GM12873 (cell line): ENCODE measurements at regions not wholly inside any gene's neighbourhood (a gene's known extent, or its start where the extent isn't known, plus 50 kb on each side); places are given as distances from the start of the nearest gene placed in this dataset.

ENCODE experiments used
- TF ChIP-seq, protein P1 (sequence below): IDR thresholded peaks from 2 replicates; pipeline ENCODE4 v1.5.1; 2012; ENCODE audit warnings: low read depth, mild to moderate bottlenecking, moderate library complexity, low read length, control low read depth; ENCODE audit not compliant: insufficient read depth; ENCODE audit errors: missing control alignments

DNA sequence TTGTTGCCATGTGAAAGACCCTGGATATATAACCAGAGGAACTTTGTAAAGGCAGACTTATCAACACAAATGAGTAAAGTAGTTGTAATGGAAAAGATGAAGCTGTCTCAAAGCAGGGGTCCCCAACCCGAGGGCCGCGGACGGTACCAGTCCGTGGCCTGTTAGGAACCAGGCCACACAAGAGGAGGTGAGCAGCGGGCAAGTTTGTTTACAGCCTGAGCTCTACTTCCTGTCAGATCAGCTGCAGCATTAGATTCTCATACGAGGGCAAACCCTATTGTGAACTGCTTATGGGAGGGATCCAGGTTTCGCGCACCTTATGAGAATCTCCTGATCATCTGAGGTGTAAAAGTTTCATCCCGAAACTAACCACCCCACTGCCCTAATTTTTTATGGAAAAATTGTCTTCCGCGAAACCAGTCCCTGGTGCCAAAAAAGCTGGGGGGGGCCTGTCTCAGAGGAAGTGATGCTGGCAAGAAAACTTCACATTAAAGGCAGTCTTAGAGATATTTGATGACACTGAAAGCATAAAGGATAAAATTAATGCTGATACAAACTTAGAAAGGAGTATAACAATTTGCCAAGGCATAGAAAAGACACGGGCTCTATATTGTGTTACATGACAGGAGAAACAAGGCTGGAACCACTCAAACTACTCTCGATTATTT is 57.5 kb upstream of the MSTN start:
- TF ChIP-seq, protein P1, sequence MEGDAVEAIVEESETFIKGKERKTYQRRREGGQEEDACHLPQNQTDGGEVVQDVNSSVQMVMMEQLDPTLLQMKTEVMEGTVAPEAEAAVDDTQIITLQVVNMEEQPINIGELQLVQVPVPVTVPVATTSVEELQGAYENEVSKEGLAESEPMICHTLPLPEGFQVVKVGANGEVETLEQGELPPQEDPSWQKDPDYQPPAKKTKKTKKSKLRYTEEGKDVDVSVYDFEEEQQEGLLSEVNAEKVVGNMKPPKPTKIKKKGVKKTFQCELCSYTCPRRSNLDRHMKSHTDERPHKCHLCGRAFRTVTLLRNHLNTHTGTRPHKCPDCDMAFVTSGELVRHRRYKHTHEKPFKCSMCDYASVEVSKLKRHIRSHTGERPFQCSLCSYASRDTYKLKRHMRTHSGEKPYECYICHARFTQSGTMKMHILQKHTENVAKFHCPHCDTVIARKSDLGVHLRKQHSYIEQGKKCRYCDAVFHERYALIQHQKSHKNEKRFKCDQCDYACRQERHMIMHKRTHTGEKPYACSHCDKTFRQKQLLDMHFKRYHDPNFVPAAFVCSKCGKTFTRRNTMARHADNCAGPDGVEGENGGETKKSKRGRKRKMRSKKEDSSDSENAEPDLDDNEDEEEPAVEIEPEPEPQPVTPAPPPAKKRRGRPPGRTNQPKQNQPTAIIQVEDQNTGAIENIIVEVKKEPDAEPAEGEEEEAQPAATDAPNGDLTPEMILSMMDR, result no peak

- TF ChIP-seq, protein P1, result no peak
Measured at GRCh38 chr2:190119257-190119656, 56.7 kb upstream of the MSTN start.

- TF ChIP-seq, protein P1, result no peak
Measured at GRCh38 chr2:190117305-190117704, 54.8 kb upstream of the MSTN start.

DNA sequence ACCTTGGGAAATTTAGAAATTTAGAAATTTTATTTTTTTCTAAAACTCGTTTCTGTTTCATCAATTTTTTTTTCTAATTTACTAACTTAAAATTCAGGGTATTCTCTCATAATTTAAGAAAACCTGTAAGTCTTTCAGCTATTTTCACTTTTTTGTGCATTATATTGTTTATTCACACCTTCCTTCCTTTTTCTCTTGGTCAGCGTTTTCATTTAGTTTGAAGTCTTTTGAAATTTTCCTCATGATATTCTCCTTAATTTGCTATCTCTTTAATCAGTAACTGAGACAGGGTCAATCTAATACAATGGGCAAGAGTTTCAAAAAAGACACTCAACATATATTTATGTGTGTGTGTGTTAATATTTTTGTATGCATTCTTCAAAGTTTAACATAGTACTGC is 50.5 kb upstream of the MSTN start:
- TF ChIP-seq, protein P1, result no peak
